ENCODE measurements at regions not wholly inside any gene's neighbourhood (a gene's known extent, or its start where the extent isn't known, plus 50 kb on each side); places are given as distances from the start of the nearest gene placed in this dataset.

- H3K27me3 ChIP-seq (ENCODE audit: control insufficient read depth in 5 of 5, insufficient read depth in 4 of 5, low read length in 5 of 5): peaks cover 0 to 11% (median 0%) of the 10 kb centered on the region in 5 donors
- H3K36me3 ChIP-seq (ENCODE audit: control insufficient read depth in 5 of 5, insufficient read depth in 5 of 5, low read length in 5 of 5): no peaks in the 10 kb centered on the region
- no peak overlapping the region for H3K4me3 ChIP-seq (ENCODE audit: low read depth in 1 of 5, low read length in 5 of 5)
- H3K9me3 ChIP-seq (ENCODE audit: control insufficient read depth in 5 of 5, low read length in 5 of 5): peaks cover 3 to 14% (median 12%) of the 10 kb centered on the region in 5 donors
- H3K4me1 ChIP-seq (ENCODE audit: control insufficient read depth in 5 of 5, insufficient read depth in 5 of 5, low read length in 5 of 5): peaks cover 0 to 6% (median 0%) of the 10 kb centered on the region in 5 donors
- no peak overlapping the region for H3K9ac ChIP-seq (ENCODE audit: low read length in 5 of 5)
- H3K27ac ChIP-seq (ENCODE audit: low read depth, low read length): no peak overlapping the region
These were observed 67.7 kb upstream of the FCN1 start for GRCh38 chr9:134985451-134985850.

DNA sequence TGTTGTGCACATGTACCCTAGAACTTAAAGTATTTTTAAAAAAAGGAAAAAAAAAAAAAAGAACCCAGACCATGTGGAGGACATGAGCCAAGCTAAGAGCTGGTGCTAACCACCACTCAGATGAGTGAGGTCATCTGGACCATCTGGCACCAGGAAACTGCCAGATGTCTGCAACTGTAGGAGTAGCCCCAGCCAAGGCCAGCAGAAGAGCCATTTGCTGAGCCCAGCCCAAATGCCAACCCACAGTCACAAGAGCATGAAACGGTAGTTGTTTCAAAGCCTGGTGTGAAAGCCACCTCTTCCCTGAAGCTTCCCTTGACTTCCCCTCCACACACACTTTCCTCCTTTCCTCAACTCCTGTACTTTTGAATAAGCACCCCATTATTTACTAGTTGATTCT is 69.2 kb upstream of the FCN1 start:
- peaks cover 3 to 14% (median 12%) of the 10 kb centered on the region in 5 donors for H3K9me3 ChIP-seq (ENCODE audit: control insufficient read depth in 5 of 5, low read length in 5 of 5)
- H3K4me1 ChIP-seq (ENCODE audit: control insufficient read depth in 5 of 5, insufficient read depth in 5 of 5, low read length in 5 of 5): peaks cover 0 to 6% (median 0%) of the 10 kb centered on the region in 5 donors
- no peak overlapping the region for H3K9ac ChIP-seq (ENCODE audit: low read length in 5 of 5)
- H3K27ac ChIP-seq (ENCODE audit: low read depth, low read length): no peak overlapping the region
- H3K27me3 ChIP-seq (ENCODE audit: control insufficient read depth in 5 of 5, insufficient read depth in 4 of 5, low read length in 5 of 5): peaks cover 0 to 11% (median 2%) of the 10 kb centered on the region in 5 donors
- H3K4me3 ChIP-seq (ENCODE audit: low read depth in 1 of 5, low read length in 5 of 5): no peak overlapping the region
- H3K36me3 ChIP-seq (ENCODE audit: control insufficient read depth in 5 of 5, insufficient read depth in 5 of 5, low read length in 5 of 5): no peaks in the 10 kb centered on the region

DNA sequence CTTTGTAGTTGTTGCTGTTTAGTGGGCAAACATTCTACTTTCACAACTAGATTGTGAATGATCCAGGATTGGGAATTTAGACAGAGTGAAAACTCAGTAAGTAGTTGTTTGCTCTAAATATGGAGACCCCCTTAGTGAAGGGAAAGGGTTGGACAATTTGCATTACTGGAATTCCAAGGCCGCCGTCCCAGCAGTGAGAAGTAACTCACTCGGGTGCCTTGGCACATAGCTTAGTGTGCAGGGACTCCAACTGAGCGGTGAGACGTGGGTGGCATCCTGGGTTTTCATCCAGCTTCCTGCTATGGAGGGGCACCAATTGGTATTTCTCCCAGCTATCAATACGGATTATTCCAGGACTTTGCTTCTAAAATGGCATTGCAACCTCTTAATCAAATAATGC is 69.7 kb upstream of the FCN1 start:
- H3K9ac ChIP-seq (ENCODE audit: low read length in 5 of 5): no peak overlapping the region
- H3K4me1 ChIP-seq (ENCODE audit: control insufficient read depth in 5 of 5, insufficient read depth in 5 of 5, low read length in 5 of 5): peaks cover 0 to 6% (median under 1%) of the 10 kb centered on the region in 5 donors
- no peak overlapping the region for H3K27ac ChIP-seq (ENCODE audit: low read depth, low read length)
- H3K36me3 ChIP-seq (ENCODE audit: control insufficient read depth in 5 of 5, insufficient read depth in 5 of 5, low read length in 5 of 5): no peaks in the 10 kb centered on the region
- H3K4me3 ChIP-seq (ENCODE audit: low read depth in 1 of 5, low read length in 5 of 5): no peak overlapping the region
- peaks cover 0 to 11% (median 2%) of the 10 kb centered on the region in 5 donors for H3K27me3 ChIP-seq (ENCODE audit: control insufficient read depth in 5 of 5, insufficient read depth in 4 of 5, low read length in 5 of 5)
- peaks cover 3 to 14% (median 12%) of the 10 kb centered on the region in 5 donors for H3K9me3 ChIP-seq (ENCODE audit: control insufficient read depth in 5 of 5, low read length in 5 of 5)

DNA sequence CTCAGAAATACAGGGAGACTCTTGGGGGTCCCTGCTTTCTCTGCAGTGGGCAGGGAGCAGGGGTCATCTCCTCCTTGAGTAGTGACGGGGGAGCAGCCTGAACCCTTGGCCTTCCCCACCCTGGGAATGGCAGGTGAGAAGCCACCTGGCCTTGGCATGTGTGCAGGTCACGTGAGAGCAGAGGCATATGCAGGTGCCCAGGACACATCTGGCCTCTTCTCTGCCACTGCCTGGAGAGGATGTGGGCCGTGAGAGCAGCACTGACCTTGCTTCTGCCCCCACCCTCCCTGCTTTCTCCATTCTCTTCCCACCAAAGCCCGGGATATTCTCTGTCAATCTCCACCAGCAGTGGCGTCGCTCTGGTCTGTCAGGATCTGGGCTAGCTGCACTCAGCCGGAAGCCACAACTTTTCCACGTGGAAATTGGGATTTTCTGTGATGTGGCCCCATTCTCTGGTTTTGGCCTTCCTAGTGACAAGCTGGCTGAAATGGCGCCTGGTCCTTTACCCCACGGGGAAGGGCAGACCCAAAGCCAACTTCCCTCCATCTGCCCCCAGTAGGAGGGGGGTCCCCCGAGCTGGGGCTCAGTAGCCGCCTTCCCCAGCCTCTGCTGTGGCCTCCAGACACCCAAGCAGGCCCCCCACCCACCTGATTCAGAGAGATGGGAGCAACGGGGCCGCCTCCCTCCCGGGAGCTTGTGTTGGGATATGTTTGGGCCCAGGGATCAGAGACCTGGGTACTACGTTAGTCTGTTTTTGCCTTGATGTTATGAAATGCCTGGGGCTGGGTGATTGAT is 70.4 kb upstream of the FCN1 start:
- no peak overlapping the region for H3K9ac ChIP-seq (ENCODE audit: low read length in 5 of 5)
- no peak overlapping the region for H3K4me3 ChIP-seq (ENCODE audit: low read depth in 1 of 5, low read length in 5 of 5)
- H3K27me3 ChIP-seq (ENCODE audit: control insufficient read depth in 5 of 5, insufficient read depth in 4 of 5, low read length in 5 of 5): peaks cover 0 to 15% (median 2%) of the 10 kb centered on the region in 5 donors
- H3K36me3 ChIP-seq (ENCODE audit: control insufficient read depth in 5 of 5, insufficient read depth in 5 of 5, low read length in 5 of 5): no peaks in the 10 kb centered on the region
- peaks cover 0 to 10% (median 7%) of the 10 kb centered on the region in 5 donors for H3K4me1 ChIP-seq (ENCODE audit: control insufficient read depth in 5 of 5, insufficient read depth in 5 of 5, low read length in 5 of 5)
- H3K27ac ChIP-seq (ENCODE audit: low read depth, low read length): no peak overlapping the region
- H3K9me3 ChIP-seq (ENCODE audit: control insufficient read depth in 5 of 5, low read length in 5 of 5): peaks cover 3 to 14% (median 12%) of the 10 kb centered on the region in 5 donors

- Histone ChIP-seq H3K4me3 (ENCODE audit: low read depth in 1 of 5, low read length in 5 of 5) (no peak overlapping the region), H3K9ac (ENCODE audit: low read length in 5 of 5) (no peak overlapping the region), H3K36me3 (ENCODE audit: control insufficient read depth in 5 of 5, insufficient read depth in 5 of 5, low read length in 5 of 5) (no peaks in the 10 kb centered on the region), H3K9me3 (ENCODE audit: control insufficient read depth in 5 of 5, low read length in 5 of 5) (peaks cover 3 to 14% (median 12%) of the 10 kb centered on the region in 5 donors), H3K27ac (ENCODE audit: low read depth, low read length) (no peak overlapping the region), H3K4me1 (ENCODE audit: control insufficient read depth in 5 of 5, insufficient read depth in 5 of 5, low read length in 5 of 5) (peaks cover 0 to 11% (median 6%) of the 10 kb centered on the region in 5 donors), H3K27me3 (ENCODE audit: control insufficient read depth in 5 of 5, insufficient read depth in 4 of 5, low read length in 5 of 5) (peaks cover 0 to 15% (median 4%) of the 10 kb centered on the region in 5 donors)
These were observed 71.0 kb upstream of the FCN1 start for GRCh38 chr9:134988706-134989105.

GRCh38 chr9:134989206-134990065 is 71.7 kb upstream of the FCN1 start:
- Histone ChIP-seq H3K9me3 (ENCODE audit: control insufficient read depth in 5 of 5, low read length in 5 of 5) (peaks cover 3 to 14% (median 12%) of the 10 kb centered on the region in 5 donors), H3K4me1 (ENCODE audit: control insufficient read depth in 5 of 5, insufficient read depth in 5 of 5, low read length in 5 of 5) (peaks cover 0 to 11% (median 6%) of the 10 kb centered on the region in 5 donors), H3K9ac (ENCODE audit: low read length in 5 of 5) (no peak overlapping the region), H3K4me3 (ENCODE audit: low read depth in 1 of 5, low read length in 5 of 5) (no peak overlapping the region), H3K27ac (ENCODE audit: low read depth, low read length) (no peak overlapping the region), H3K27me3 (ENCODE audit: control insufficient read depth in 5 of 5, insufficient read depth in 4 of 5, low read length in 5 of 5) (peaks cover 0 to 11% (median 4%) of the 10 kb centered on the region in 5 donors), H3K36me3 (ENCODE audit: control insufficient read depth in 5 of 5, insufficient read depth in 5 of 5, low read length in 5 of 5) (no peaks in the 10 kb centered on the region)

DNA sequence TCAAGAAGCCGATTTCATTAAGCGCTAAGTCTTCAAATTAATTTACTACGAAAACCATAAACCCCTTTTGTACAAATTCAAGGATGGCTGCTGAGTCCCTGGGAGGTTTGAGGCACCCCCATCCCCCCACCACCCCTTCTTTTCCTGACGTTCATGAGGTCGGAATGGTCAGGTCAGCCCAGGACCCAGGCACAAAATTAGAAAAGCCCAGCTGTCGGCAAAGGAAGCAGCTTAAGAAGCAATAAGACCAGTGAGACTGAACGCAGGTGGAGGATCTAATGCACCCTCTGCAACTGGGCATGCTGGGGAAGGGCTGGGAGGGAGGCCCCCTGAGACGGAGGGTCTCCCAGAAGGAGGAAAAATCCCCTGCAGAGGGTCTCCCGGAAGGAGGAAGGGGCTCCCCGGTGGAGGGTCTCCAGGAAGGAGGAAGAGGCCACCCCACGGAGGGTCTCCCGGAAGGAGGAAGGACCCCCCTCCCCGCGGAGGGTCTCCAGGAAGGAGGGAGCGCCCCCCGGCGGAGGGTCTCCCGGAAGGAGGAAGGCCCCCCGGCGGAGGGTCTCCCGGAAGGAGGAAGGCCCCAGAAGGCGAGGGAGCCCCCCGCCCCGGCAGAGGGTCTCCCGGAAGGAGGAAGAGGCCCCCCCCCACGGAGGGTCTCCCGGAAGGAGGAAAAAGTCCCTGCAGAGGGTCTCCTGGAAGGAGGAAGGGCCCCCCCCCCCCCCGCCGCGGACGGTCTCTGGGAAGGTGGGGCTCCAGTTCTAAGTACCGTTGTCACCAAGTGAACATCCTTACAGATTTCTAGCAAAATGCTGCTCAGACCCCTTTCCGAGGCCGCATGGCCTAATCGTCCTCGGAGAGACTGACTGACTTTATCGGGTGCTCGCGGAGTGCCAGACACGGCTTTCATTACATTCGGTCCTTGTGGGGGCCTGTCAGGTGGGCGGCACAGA is 74.4 kb upstream of the FCN1 start:
- Histone ChIP-seq H3K9ac (ENCODE audit: low read length in 5 of 5) (no peak overlapping the region), H3K4me3 (ENCODE audit: low read depth in 1 of 5, low read length in 5 of 5) (peak overlapping the region in 4 of 5 donors; percentile 42 to 46 (median 43)), H3K4me1 (ENCODE audit: control insufficient read depth in 5 of 5, insufficient read depth in 5 of 5, low read length in 5 of 5) (peaks cover 0 to 11% (median 6%) of the 10 kb centered on the region in 5 donors), H3K9me3 (ENCODE audit: control insufficient read depth in 5 of 5, low read length in 5 of 5) (peaks cover 3 to 10% (median 4%) of the 10 kb centered on the region in 5 donors), H3K27ac (ENCODE audit: low read depth, low read length) (no peak overlapping the region), H3K27me3 (ENCODE audit: control insufficient read depth in 5 of 5, insufficient read depth in 4 of 5, low read length in 5 of 5) (peaks cover 3 to 14% (median 8%) of the 10 kb centered on the region in 5 donors), H3K36me3 (ENCODE audit: control insufficient read depth in 5 of 5, insufficient read depth in 5 of 5, low read length in 5 of 5) (no peaks in the 10 kb centered on the region)

GRCh38 chr9:134992755-134993124 is 75.0 kb upstream of the FCN1 start:
- Histone ChIP-seq H3K9me3 (ENCODE audit: control insufficient read depth in 5 of 5, low read length in 5 of 5) (peaks cover 0 to 6% (median 0%) of the 10 kb centered on the region in 5 donors), H3K4me1 (ENCODE audit: control insufficient read depth in 5 of 5, insufficient read depth in 5 of 5, low read length in 5 of 5) (peaks cover 0 to 11% (median 6%) of the 10 kb centered on the region in 5 donors), H3K27ac (ENCODE audit: low read depth, low read length) (no peak overlapping the region), H3K27me3 (ENCODE audit: control insufficient read depth in 5 of 5, insufficient read depth in 4 of 5, low read length in 5 of 5) (peaks cover 3 to 14% (median 8%) of the 10 kb centered on the region in 5 donors), H3K36me3 (ENCODE audit: control insufficient read depth in 5 of 5, insufficient read depth in 5 of 5, low read length in 5 of 5) (no peaks in the 10 kb centered on the region), H3K4me3 (ENCODE audit: low read depth in 1 of 5, low read length in 5 of 5) (peak overlapping the region in 4 of 5 donors; percentile 42 to 46 (median 43)), H3K9ac (ENCODE audit: low read length in 5 of 5) (no peak overlapping the region)

- Histone ChIP-seq H3K27me3 (ENCODE audit: control insufficient read depth in 5 of 5, insufficient read depth in 4 of 5, low read length in 5 of 5) (peaks cover 0 to 13% (median 8%) of the 10 kb centered on the region in 5 donors), H3K4me1 (ENCODE audit: control insufficient read depth in 5 of 5, insufficient read depth in 5 of 5, low read length in 5 of 5) (peaks cover 0 to 11% (median 6%) of the 10 kb centered on the region in 5 donors), H3K36me3 (ENCODE audit: control insufficient read depth in 5 of 5, insufficient read depth in 5 of 5, low read length in 5 of 5) (no peaks in the 10 kb centered on the region), H3K27ac (ENCODE audit: low read depth, low read length) (no peak overlapping the region), H3K9me3 (ENCODE audit: control insufficient read depth in 5 of 5, low read length in 5 of 5) (peaks cover 0 to 9% (median 0%) of the 10 kb centered on the region in 5 donors), H3K4me3 (ENCODE audit: low read depth in 1 of 5, low read length in 5 of 5) (no peak overlapping the region), H3K9ac (ENCODE audit: low read length in 5 of 5) (no peak overlapping the region)
These were observed 75.7 kb upstream of the FCN1 start for GRCh38 chr9:134993416-134993815.

Data from subcutaneous abdominal adipose tissue (tissue), 5 donors.